Liver (tissue), 7 donors: ENCODE measurements at regions not wholly inside any gene's neighbourhood (a gene's known extent, or its start where the extent isn't known, plus 50 kb on each side); places are given as distances from the start of the nearest gene placed in this dataset.

ENCODE experiments used
- DNase-seq: peaks from one replicate; pipeline ENCODE4 v3.0.0-alpha.2; 2017; ENCODE audit warnings: low spot score
- H3K27ac ChIP-seq, 2 donors: one replicate each; pipeline ENCODE4 v1.7.0; 2013; ENCODE audit warnings: inconsistent platforms in 2 of 2, low read length in 2 of 2, control low read depth in 1 of 2, low read depth in 1 of 2, mild to moderate bottlenecking in 1 of 2
- H3K27me3 ChIP-seq, 4 donors: one replicate each; pipeline versions ENCODE4 v1.6.1 to v1.7.0; 2013; ENCODE audit warnings: low read length in 3 of 4, inconsistent platforms in 1 of 4, mild to moderate bottlenecking in 1 of 4, moderate library complexity in 1 of 4; ENCODE audit not compliant: control insufficient read depth in 4 of 4, insufficient read depth in 4 of 4
- H3K36me3 ChIP-seq, 4 donors: one replicate each; pipeline versions ENCODE4 v1.6.1 to v1.7.0; 2013; ENCODE audit warnings: low read length in 3 of 4, mild to moderate bottlenecking in 3 of 4, low read depth in 1 of 4, moderate library complexity in 1 of 4; ENCODE audit not compliant: control insufficient read depth in 4 of 4, insufficient read depth in 3 of 4
- H3K4me1 ChIP-seq, 4 donors: one replicate each; pipeline versions ENCODE4 v1.6.1 to v1.7.0; 2013; ENCODE audit warnings: low read length in 3 of 4, mild to moderate bottlenecking in 3 of 4, moderate library complexity in 1 of 4; ENCODE audit not compliant: control insufficient read depth in 4 of 4, insufficient read depth in 4 of 4
- H3K4me3 ChIP-seq, 3 donors: one replicate each; pipeline versions ENCODE4 v1.6.1 to v1.7.0; 2013; ENCODE audit warnings: low read length in 3 of 3, control low read depth in 1 of 3, low read depth in 1 of 3, mild to moderate bottlenecking in 1 of 3
- H3K9ac ChIP-seq, 2 donors: one replicate each; pipeline ENCODE4 v1.7.0; 2013; ENCODE audit warnings: low read length in 2 of 2, mild to moderate bottlenecking in 2 of 2, moderate library complexity in 2 of 2, control low read depth in 1 of 2, low read depth in 1 of 2
- H3K9me3 ChIP-seq, 4 donors: one replicate each; pipeline versions ENCODE4 v1.6.1 to v1.7.0; 2013; ENCODE audit warnings: low read length in 3 of 4; ENCODE audit not compliant: control insufficient read depth in 4 of 4
- EGR1 ChIP-seq, 2 donors: IDR thresholded peaks; 2 replicates each; pipeline ENCODE4 v1.6.1; 2016 to 2018; ENCODE audit warnings: antibody characterized with exemption in 2 of 2, low read depth in 2 of 2
- FOXA2 ChIP-seq: IDR thresholded peaks from 2 replicates; pipeline ENCODE4 v1.6.1; 2016; ENCODE audit warnings: antibody characterized with exemption
- HNF4A ChIP-seq, 2 donors: conservative IDR thresholded peaks; 2 replicates each; pipeline ENCODE4 v1.6.1; 2016; ENCODE audit warnings: antibody characterized with exemption in 2 of 2, mild to moderate bottlenecking in 2 of 2
- HNF4G ChIP-seq: IDR thresholded peaks from 2 replicates; pipeline ENCODE4 v1.6.1; 2016; ENCODE audit warnings: antibody characterized with exemption
- JUND ChIP-seq, 2 donors: IDR thresholded peaks; 2 replicates each; pipeline ENCODE4 v1.6.1; 2016; ENCODE audit warnings: antibody characterized with exemption in 2 of 2
- MAX ChIP-seq: IDR thresholded peaks from 2 replicates; pipeline ENCODE4 v1.6.1; 2016; ENCODE audit warnings: antibody characterized with exemption
- NR2F2 ChIP-seq: IDR thresholded peaks from 2 replicates; pipeline ENCODE4 v1.6.1; 2016; ENCODE audit warnings: antibody characterized with exemption
- RAD21 ChIP-seq, 2 donors: IDR thresholded peaks; 2 replicates each; pipeline ENCODE4 v1.6.1; 2016; ENCODE audit warnings: antibody characterized with exemption in 2 of 2, mild to moderate bottlenecking in 2 of 2
- RXRA ChIP-seq, 2 donors: IDR thresholded peaks; 2 replicates each; pipeline ENCODE4 v1.6.1; 2017 to 2018; ENCODE audit warnings: antibody characterized with exemption in 2 of 2, mild to moderate bottlenecking in 1 of 2
- TAF1 ChIP-seq: conservative IDR thresholded peaks from 2 replicates; pipeline ENCODE4 v1.6.1; 2016; ENCODE audit warnings: antibody characterized with exemption, mild to moderate bottlenecking
- YY1 ChIP-seq: IDR thresholded peaks from 2 replicates; pipeline ENCODE4 v1.6.1; 2016; ENCODE audit warnings: antibody characterized with exemption, mild to moderate bottlenecking
- ZBTB33 ChIP-seq: IDR thresholded peaks from 2 replicates; pipeline ENCODE4 v1.6.1; 2016; ENCODE audit warnings: antibody characterized with exemption
- WGBS: extraction: QIAGEN DNeasy Blood & Tissue Kit; methylation state at CpG from one replicate; pipeline ENCODE4 v1.1.7; 2013; 5-methylcytosine and 5-hydroxymethylcytosine counted together
- TF ChIP-seq, protein P1 (sequence below): IDR thresholded peaks from 2 replicates; pipeline ENCODE4 v1.6.1; 2016; ENCODE audit warnings: antibody characterized with exemption, mild to moderate bottlenecking
- donor health status: healthy.
- donor health status: healthy.
- donor health status: healthy.
- donor health status: healthy.

- TF ChIP-seq RXRA (IDR thresholded peaks at IDR 0.05): no peak
- TF ChIP-seq JUND (IDR thresholded peaks at IDR 0.05): no peak
- TF ChIP-seq TAF1: no peak
- no peak for TF ChIP-seq FOXA2
Observed at GRCh38 chr20:4476903-4477500, 209.3 kb upstream of the PRNP start (continued).

DNA sequence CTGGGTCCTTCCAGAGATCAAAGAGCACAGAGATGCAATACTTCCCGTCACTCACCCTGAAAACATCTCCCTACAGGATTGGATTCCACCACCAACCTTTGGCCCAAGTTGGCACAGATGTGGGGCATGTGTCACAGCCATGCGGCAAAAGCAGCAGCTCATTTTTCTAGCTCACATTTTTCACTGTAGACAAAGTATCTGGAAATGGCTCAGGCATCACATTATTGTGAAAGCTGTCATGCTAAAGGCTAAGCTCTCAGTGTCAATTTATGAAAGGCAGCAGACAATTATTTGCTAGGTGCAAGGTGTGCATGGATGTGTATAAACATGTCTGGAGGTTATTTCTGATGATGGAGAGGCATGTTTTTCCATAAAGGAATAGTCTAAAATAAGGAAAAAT is 213.3 kb upstream of the PRNP start:
- Histone ChIP-seq H3K9ac (no peak overlapping the region), H3K4me1 (no peaks in the 10 kb centered on the region), H3K36me3 (no peaks in the 10 kb centered on the region), H3K27ac (no peak overlapping the region), H3K9me3 (no peaks in the 10 kb centered on the region), H3K27me3 (peaks cover 0 to 9% (median 0%) of the 10 kb centered on the region in 4 donors), H3K4me3 (no peak overlapping the region)
- no peak for DNase-seq
- TF ChIP-seq TAF1: no peak
- no peak for TF ChIP-seq HNF4G
- no peak for TF ChIP-seq ZBTB33
- no peak for TF ChIP-seq YY1
- 71% methylated on average over 2 of the region's 2 CpGs for WGBS

DNA sequence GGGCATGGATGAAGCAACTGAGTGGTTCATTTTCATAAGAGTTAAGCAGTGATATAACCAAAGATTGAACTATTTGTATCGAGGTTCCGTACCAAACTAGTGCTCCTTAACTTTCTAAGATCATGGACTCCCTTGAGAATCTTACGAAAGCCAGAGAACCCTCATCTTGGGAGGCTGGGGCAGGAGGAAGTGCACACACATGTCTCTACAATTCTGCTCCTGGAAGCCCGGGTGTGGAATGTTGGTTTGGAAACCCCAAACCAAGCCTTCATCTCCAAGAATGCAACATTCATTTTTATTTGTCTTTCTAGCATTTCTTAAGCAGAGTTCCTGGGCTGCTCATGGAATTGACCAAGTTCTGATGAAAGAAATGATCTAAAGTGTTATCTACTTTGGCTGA is 215.0 kb upstream of the PRNP start:
- Histone ChIP-seq H3K9ac (no peak overlapping the region), H3K4me1 (no peaks in the 10 kb centered on the region), H3K9me3 (no peaks in the 10 kb centered on the region), H3K27ac (no peak overlapping the region), H3K27me3 (peaks cover 0 to 8% (median 0%) of the 10 kb centered on the region in 4 donors), H3K4me3 (no peak overlapping the region), H3K36me3 (no peaks in the 10 kb centered on the region)
- 78% methylated on average over 4 of the region's 4 CpGs for WGBS
- no peak for DNase-seq
- no peak for TF ChIP-seq HNF4A (conservative IDR thresholded peaks at IDR 0.05)
- no peak for TF ChIP-seq RXRA (IDR thresholded peaks at IDR 0.05)
- no peak for TF ChIP-seq EGR1 (IDR thresholded peaks at IDR 0.05; ENCODE audit: low read depth in 2 of 2)
- TF ChIP-seq MAX: no peak
- TF ChIP-seq, protein P1, sequence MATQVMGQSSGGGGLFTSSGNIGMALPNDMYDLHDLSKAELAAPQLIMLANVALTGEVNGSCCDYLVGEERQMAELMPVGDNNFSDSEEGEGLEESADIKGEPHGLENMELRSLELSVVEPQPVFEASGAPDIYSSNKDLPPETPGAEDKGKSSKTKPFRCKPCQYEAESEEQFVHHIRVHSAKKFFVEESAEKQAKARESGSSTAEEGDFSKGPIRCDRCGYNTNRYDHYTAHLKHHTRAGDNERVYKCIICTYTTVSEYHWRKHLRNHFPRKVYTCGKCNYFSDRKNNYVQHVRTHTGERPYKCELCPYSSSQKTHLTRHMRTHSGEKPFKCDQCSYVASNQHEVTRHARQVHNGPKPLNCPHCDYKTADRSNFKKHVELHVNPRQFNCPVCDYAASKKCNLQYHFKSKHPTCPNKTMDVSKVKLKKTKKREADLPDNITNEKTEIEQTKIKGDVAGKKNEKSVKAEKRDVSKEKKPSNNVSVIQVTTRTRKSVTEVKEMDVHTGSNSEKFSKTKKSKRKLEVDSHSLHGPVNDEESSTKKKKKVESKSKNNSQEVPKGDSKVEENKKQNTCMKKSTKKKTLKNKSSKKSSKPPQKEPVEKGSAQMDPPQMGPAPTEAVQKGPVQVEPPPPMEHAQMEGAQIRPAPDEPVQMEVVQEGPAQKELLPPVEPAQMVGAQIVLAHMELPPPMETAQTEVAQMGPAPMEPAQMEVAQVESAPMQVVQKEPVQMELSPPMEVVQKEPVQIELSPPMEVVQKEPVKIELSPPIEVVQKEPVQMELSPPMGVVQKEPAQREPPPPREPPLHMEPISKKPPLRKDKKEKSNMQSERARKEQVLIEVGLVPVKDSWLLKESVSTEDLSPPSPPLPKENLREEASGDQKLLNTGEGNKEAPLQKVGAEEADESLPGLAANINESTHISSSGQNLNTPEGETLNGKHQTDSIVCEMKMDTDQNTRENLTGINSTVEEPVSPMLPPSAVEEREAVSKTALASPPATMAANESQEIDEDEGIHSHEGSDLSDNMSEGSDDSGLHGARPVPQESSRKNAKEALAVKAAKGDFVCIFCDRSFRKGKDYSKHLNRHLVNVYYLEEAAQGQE: no peak
- TF ChIP-seq NR2F2: no peak
- no peak for TF ChIP-seq RAD21 (IDR thresholded peaks at IDR 0.05)
